HG03280 (cell line): ENCODE measurements at regions not wholly inside any gene's neighbourhood (a gene's known extent, or its start where the extent isn't known, plus 50 kb on each side); places are given as distances from the start of the nearest gene placed in this dataset.
"Not testable (repeated sequence)": the region's sequence is repeated elsewhere in the genome, so short reads cannot be mapped to it uniquely, and the experiment has no call there.

Source experiments
- ATAC-seq: cut with Tn5 transposase; IDR thresholded peaks from one replicate; pipeline ENCODE4 v1.9.1; 2021; ENCODE audit warnings: mild to moderate bottlenecking, moderate library complexity; ENCODE audit not compliant: unreplicated experiment

DNA sequence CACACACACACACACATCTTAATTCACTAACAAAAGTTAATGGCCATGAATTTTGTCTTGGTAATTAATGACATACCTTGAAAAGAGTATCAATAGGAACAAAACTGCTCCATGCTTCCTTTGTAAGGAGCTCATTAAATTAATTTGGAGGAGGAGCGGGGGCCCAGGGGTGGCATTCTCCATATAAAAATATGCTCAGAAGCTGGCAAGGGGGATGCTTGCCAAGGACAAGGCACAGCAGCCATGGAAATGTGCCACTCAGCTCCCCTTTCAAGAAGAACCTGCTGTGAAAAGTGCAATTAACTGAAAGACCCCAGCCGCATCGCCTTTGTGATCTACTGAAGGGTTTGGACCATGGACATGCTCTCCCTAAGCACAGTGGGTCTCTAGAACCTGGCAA lies 385.9 kb upstream of the API5 start:
- no peak for ATAC-seq

DNA sequence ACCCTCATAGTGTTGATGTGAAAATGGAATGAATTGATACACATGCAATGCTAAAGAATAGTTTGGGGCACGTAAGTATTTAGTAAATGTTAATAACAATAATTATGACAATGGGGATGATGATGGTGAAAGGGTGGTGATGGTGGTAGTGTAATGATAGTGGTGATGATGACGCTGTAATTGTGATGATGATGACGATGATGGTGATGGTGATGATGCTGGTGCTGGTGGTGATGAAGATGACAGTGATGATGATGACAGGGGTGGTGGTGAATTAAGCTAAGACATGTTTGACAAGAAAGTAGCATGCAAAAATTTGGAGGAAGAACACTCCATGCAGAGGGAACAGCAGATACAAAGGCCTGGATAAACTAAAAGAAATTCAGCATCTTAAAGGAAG lies 364.4 kb upstream of the API5 start:
- no peak for ATAC-seq

DNA sequence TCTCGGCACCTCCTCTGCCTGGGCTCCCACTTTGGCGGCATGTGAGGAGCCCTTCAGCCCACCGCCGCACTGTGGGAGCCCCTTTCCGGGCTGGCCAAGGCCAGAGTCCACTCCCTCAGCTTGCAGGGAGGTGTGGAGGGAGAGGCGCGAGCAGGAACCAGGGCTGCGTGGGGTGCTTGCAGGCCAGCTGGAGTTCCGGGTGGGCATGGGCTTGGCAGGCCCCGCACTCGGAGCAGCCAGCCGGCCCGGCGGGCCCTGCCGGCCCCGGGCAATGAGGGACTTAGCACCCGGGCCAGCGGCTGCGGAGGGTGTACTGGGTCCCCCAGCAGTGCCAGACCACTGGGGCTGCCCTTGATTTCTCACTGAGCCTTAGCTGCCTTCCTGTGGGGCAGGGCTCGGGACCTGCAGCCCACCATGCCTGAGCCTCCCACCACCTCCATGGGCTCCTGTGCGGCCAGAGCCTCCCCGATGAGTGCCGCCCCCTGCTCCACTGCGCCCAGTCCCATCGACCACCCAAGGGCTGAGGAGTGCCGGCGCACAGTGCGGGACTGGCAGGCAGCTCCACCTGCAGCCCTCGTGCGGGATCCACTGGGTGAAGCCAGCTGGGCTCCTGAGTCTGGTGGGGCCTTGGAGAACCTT lies 361.9 kb upstream of the API5 start:
- not testable (repeated sequence) for ATAC-seq

DNA sequence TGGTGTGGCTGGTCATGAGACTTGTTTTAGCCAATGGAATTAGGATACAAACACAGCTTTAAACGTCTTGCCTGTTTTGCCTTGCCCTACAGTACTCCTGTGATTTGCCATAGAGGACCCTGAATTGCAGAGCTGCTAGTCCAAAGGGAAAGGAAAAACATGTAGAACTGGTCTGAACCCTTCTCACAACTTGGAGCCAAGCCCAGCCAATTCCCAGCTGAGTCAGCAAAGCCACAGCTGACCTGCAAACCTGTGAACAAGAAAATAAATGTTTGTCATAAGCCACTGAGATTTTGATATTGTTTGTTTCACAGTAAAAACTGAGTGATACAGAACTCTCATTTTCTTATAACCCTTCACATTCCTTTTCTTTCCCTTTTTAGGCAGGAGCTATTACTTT lies 360.5 kb upstream of the API5 start:
- ATAC-seq = no peak

DNA sequence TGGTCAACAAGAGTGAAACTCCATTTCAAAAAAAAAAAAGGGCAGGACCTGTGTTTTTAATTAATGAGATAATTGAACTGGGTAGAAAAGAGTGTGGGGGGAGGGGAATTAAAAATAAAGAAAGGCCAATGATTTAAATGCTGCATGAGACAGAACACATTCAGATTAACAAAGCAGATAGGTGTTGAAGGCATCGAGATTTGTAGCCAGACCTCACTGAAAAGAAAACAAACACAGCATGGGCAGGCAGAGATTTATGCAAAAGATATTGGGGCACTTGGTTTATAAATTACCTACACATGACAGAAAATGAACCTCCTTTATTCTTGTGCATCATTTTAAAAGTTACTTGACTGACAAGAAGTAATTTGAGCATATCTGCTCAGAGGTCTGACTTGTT lies 354.0 kb upstream of the API5 start:
- no peak for ATAC-seq

DNA sequence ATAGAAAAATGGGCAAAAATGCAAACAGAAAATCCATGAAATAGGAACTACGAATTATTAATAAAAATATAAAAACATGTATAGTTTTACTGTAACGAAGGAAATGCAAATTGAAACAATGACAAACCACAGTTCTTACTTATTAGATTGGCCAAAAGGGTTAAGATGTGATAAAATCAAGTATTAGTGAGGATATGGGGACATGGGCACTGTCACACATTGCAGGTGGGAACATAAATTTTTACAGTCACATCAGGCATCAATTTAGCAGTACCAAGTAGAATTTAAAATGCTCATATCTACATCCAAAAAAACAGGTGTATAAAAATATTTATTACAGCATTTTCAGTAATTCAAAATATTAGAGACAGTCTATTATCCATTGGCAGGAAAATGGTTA lies 353.2 kb upstream of the API5 start:
- no peak for ATAC-seq

DNA sequence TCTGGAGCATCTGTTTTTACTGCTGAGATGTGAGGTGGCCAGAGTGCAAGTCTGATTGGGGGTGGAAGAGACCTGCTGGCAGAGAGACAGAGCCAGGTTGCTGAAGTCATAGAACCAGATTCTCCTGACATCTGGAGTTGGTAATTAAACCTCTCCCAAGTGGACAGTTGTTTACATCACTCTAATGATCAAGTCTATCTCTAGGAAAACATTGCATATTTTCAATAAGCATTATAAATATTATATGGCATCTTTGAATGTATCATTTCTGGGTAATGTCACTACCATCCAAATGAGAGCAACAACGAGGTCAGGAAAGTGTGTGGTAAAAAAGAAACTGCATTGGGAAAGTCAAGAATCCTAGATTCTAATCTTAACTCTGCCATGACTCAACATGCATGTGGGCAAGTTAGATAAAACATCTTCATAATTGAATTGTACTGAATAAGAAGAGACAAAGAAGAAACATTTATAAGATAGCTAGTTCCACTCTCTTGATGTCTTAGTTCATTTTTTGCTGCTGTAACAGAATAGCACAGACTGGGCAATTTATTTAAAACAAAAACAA lies 351.2 kb upstream of the API5 start:
- no peak for ATAC-seq

DNA sequence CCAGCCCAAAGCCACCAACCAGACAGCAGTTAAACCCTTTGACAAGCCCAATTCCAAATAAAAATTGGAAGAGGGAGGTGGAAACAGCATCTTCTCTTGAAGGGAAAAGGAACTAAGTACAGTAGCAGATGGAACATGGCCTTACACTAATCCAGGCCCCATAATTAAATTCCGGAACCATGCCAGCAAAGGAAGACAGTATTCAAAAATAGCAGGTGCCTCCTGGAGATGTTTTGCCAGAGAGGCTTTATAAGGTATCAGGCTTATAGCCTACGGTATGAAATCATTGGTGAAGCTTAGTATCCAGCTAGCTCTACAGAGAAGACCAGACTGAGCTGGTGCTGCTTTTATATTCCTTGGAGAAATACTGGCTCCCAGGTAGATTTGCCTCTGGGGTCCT lies 344.1 kb upstream of the API5 start:
- no peak for ATAC-seq

DNA sequence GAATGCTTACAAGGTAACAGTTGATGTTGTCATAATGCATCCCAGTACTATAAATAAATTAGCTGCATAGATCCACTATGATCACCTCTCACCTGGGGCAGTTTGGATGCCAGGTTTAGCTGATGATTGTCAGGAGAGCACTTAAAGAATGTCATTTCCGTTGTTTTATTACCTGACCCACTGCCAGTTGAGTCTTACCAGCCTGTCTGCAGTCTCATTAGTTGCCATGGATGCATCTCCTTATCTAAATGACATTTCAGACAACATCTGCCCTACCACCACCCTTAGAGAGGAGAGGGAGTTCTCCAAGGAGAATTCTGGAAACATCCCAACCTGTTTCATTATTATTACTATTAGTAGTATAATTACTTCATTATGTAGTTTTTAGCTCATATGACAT lies 339.1 kb upstream of the API5 start:
- no peak for ATAC-seq

DNA sequence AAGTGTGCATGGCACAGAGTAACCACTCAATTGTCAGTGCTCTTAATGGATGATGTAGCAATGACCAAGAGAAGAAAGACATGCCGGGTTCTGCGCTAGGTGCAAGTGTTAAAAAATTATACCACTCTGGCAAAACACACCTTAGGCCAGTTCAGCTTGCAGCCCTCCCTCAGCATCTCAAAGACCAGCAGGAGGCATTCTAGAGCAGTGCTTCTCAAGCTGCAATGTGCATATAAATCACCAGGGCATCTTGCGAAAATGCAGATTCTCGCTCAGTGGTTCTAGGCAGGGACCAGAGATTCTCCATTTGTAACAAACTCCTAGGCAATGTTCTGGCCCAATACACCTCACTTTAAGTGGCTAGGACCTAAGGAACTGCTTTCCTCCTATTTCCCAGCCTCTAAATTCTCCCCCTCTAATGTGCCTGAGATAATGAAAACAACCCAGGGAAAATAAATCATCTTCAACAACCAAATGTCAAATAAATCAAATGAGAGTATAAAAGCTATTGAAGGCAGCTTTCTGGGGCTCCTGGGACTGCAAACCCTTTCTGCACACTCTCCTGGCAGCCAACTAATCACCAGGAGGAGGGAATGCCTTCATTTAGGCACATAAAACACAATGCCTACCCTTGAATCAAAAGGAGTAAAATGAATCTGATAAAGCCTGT lies 337.2 kb upstream of the API5 start:
- ATAC-seq = no peak

DNA sequence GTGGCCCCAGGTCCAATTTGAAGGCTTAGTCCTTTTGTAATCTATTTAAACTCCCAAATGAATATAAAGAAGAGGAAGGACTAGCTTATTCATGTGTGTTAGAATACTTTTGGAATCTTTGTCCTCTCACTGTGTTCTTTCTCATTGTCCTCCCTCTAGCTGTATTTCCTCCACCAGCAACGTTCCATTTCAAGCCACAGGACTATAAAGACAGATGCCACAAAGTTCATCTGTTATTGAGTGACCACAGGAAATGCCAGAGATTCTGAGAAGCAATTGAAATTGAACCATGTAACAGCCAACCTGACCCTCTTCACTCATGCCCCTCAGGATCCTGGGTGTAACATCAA lies 336.6 kb upstream of the API5 start:
- ATAC-seq = no peak

DNA sequence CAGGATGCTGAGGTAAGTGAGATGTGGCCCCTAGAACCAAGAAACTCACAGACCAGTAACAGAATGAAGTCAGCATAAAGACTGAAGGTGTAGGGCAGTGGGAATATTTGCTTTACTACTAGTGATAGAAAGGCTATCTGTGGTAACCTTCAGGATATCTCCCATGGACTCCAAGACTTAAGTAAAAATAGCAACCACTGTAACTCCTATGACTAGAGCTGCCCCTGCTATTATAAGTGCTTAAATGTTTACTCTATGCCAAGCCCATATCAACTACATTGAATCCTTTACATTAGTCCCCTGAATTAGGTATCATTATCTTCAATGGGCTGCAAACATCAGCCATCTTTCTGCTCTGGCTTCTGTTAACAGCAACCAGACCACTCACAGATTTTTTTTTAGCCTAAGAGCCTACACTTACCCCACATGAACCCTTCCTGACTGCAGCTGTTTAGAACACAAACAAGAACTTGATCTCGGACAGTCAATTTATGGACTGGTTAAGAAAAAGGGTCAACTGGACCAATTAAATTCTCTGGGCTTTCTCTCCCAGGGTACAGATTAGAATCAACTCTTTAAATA lies 335.1 kb upstream of the API5 start:
- no peak for ATAC-seq

DNA sequence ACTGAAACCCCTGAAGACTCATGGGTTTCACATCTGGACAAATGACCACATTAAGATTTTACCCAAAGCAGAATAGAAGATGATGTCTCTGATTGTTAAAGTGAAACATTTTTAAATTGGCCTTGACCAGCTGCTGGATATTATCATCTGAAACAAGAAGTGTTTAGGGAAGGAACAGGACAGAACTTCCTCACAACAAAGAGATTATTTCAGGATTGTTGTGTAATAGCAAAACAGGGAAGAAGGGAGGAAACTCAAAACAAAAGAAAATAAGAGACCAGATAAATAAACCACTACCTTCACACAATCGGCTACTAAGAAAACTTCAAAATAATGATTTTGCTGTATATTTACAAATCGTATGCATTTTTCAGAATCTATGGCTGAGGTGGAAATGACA lies 319.2 kb upstream of the API5 start:
- ATAC-seq = no peak

DNA sequence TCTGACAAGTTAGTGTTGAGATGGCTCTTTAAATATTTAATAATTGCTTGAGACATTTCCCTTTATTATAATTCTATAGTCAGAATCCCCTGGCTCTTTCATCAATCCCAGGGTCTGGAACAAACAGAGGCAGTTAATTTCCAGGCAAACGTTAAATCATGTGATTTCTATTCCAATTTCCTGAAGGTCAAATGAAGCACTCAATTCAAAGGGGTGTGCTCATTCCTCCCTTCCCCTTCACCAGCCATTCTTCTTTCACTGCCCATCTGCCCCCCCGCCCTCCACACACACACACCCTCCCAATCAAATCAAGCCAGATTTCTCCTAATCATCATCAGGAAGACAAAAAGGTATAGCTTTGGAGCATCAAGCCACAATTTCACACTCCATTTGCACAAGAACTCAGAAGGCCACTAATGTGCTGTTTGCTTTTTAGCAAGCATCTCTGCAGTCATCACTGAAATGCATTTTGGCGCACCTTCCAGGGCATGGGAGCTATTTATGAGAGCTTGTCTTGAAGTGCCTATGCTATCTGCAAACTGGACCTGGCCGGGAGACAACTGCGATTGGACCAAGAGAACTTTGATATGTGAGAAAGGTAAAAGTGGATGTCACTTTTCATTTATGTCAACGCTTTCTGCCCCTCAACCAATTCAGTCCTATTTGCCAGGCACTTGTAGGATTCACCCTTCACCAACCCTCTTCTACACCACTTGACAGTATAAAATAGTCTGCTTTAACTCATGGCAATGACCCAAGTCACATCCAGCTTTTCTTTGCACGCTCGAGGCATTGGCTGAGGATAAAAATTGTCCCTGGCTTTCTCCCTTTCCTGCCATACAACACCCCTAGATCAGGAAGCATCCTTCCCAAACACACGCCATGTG lies 315.1 kb upstream of the API5 start:
- ATAC-seq = no peak

DNA sequence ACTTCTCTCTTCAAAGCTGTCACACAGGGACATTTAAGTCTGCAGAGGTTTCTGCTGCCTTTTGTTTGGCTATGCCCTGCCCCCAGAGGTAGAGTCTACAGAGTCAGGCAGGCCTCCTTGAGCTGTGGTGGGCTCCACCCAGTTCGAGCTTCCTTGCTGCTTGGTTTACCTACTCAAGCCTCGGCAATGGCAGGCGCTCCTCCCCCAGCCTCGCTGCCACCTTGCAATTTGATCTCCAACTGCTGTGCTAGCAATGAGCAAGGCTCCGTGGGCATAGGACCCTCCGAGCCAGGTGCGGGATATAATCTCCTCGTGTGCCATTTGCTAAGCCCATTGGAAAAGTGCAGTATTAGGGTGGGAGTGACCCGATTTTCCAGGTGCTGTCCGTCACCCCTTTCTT lies 306.9 kb upstream of the API5 start:
- not testable (repeated sequence) for ATAC-seq

DNA sequence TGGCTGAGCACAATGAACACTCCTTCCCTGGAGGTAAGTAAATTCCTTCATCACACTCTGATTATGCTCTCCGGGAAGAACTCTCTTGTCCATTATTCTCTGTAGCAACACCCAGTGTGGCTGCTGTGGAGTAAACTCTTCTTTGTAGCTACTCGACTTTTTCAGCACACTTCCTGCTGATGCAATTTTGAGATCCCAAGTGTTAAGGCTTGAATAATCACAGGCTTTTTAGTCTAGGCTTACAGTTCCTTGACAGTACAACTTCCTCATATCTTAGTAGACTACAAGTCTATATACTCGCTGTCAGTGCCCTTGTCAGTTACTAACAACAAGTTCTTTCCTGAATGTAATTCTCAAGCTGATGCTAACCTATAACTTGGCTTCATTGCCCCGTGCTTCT lies 301.8 kb upstream of the API5 start:
- ATAC-seq = no peak

DNA sequence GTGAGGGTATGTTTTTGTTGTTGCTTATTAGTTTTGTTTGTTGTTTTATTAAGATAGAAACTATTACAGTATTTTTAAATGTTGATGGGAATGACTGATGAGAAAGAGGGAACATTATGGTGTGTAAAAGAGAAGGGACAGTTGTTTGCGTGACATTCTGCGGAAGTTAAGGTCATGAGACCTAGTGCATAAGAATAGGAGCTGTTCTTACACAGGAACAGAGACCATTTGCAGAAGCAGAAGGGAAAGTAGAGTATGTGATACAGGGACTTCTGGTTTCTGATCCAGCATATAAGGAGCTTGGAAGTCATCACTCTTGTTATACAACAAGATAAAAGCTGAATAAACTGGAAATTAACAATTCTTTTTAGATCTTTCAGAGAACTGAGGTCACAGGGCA lies 299.2 kb upstream of the API5 start:
- no peak for ATAC-seq

DNA sequence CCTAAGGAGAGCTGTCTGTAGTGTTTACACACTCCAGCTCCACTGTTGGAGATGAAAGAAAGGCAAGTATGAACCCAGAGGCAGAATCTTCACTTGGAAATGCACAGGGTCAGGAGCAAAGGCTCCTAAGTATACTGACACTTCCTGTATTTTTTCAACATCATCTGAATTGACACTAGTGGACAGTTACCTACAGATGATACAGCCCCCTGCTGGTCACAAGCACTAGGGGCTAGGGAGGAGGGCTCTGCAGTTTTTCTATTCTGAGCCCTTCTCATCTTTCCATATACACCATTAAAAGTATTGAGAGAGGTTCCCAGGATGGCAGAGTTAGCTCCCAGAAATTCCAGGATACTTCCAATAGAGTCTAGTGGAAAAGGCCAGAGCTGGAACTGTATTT lies 290.3 kb upstream of the API5 start:
- no peak for ATAC-seq

DNA sequence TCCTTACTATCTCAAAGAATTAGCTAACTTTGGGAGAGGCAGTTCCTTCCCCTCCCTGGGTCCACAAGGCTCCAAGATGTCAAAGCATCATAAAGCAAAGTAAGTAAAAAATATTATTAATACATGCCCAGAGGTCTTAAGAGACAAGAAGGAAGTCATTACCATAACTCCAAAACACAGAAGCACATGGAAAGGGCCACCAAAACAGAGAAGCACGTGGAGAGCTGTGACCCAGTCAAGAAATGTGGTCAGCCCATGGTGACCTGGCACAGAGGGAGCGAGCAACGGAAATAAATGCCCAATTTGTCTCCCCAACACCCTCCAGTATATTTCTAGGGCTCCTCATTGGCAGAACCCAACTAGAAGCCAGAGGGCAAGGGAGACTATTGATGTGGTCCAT lies 277.5 kb upstream of the API5 start:
- ATAC-seq = no peak

DNA sequence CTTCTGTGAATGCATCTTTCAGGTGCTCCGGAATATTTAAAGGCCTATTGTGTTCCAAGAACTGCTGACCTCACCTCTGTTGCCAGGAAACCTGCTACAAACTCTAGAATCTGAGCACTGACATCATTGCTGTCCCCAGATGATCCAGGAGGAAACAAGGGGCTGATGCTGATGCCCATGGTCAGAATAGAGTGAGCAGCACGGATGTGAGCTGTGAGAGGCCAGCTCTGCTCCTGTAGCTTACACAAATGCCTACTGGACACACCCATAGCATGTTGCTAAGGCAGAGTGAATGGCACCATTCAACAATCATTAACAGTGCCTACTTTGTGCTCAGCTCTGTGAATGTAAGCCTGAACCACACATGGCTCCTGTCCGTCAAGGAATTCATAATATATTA lies 276.7 kb upstream of the API5 start:
- ATAC-seq = no peak

DNA sequence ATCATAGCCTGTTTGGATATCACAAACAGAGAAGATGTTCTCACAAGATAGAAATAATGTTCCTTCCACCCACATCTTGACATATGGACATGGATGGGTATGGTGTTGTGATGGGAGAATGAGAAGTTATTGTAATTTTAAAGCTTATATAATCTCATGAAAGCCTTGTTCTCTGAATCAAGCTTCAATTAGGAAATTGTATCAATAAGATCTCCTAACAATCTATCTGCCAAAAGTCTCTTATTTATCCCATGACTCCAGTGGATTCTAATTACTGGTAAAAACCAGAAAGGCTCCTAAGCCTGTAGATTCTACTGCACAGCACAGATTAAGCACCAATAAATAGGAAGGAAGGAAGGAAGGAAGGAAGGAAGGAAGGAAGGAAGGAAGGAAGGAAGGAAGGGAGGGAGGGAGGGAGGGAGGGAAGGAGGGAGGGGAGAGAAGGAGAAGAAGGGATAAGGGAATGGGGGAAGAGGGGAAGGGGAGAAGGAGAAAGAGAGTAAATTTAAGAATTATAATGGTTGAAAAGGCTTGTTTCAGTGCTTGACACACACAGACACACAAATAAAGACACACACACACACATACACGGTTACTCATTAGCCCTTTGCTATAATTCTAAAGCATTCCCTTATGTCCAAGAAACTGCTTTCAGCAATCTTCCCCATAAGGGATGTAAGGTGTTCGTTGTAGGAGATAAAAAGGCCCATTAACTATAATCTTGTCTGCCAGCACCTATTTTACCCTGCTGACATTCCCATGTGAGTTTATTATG lies 258.0 kb upstream of the API5 start:
- no peak for ATAC-seq
